ENCODE measurements at regions not wholly inside any gene's neighbourhood (a gene's known extent, or its start where the extent isn't known, plus 50 kb on each side); places are given as distances from the start of the nearest gene placed in this dataset.
"Not testable (repeated sequence)": the region's sequence is repeated elsewhere in the genome, so short reads cannot be mapped to it uniquely, and the experiment has no call there.

GRCh38 chr6:119443993-119444641 lies 94.6 kb upstream of the MAN1A1 start:
- in situ Hi-C loops (cut with HindIII; ENCODE audit: low pct_ligation_motif_present, low pct_unique_long_range_greater_than_20kb, low sequenced_read_pairs), result no loop called here
- no peak for DNase-seq

DNA sequence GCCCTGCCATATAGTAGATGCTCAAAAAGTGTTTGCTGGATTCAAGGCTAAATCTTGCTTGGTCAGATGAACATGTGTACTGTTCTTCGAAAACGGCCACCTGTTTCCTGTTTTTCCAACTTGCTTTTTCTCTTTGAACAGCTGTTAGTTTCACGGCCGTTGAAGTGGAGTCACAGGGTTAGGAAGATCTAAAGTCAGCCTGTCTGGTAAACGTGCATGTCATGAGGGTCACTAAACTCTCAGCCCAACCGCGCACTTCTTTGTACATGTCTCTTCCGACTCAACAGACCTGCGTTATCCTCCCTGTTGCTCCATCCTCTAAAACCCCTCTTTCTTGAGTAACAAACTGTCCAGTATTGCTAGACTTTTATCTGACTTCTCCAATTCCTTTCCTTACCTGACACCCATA lies 93.2 kb upstream of the MAN1A1 start:
- DNase-seq, result no peak
- in situ Hi-C loops (cut with HindIII; ENCODE audit: low pct_ligation_motif_present, low pct_unique_long_range_greater_than_20kb, low sequenced_read_pairs), result no loop called here

DNA sequence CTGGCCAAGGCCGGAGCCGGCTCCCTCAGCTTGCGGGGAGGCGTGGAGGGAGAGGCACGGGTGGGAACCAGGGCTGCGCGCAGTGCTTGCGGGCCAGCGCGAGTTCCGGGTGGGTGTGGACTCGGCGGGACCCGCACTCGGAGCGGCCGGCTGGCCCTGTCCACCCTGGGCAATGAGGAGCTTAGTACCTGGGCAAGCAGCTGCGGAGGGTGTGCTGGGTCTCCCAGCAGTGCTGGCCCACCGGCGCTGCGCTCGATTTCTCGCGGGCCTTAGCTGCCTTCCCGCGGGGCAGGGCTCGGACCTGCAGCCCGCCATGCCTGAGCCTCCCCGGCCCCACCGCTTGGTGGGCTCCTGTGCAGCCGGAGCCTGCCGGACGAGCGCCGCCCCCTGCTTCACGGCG lies 91.4 kb upstream of the MAN1A1 start:
- DNase-seq, result no peak
- in situ Hi-C loops (cut with HindIII; ENCODE audit: low pct_ligation_motif_present, low pct_unique_long_range_greater_than_20kb, low sequenced_read_pairs), result no loop called here

DNA sequence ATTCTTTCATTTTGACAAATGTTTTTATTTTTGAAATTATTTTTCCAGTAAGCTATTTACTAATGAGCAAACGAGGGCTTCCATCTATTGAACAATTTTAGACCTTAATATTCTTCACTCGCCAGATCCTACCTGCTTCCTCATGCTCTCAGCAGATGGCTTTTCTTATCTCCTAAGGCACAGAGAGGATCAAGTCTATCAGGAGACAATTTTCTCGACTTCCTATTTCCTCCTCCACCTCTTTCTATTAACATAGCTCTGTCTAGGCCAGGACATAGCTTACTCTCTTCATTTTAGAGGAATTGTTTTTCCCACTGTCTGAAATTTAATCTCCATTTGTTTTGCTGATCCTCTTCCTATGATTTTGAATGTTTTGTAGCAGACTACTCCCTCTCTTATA lies 87.0 kb upstream of the MAN1A1 start:
- in situ Hi-C loops (cut with HindIII; ENCODE audit: low pct_ligation_motif_present, low pct_unique_long_range_greater_than_20kb, low sequenced_read_pairs), result no loop called here
- no peak for DNase-seq

DNA sequence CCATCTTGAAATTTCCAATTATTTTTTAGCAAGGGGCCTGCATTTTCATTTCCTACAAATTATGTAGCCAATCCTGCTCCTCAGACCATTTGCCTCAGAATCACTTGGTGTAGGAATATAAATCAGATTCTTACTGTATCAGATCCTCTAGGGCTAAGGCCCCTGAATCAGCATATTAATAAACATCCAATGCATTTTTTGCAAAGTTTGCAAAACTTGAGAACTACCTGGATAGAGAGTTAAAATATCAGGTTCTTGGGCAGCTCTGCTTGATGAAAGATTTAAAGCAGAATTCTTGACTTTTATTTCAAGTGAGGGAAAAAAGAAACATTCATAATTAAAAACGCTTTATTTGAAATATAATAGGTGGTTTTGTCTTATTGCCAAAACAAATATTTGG lies 82.2 kb upstream of the MAN1A1 start:
- in situ Hi-C loops (cut with HindIII; ENCODE audit: low pct_ligation_motif_present, low pct_unique_long_range_greater_than_20kb, low sequenced_read_pairs), result no loop called here

DNA sequence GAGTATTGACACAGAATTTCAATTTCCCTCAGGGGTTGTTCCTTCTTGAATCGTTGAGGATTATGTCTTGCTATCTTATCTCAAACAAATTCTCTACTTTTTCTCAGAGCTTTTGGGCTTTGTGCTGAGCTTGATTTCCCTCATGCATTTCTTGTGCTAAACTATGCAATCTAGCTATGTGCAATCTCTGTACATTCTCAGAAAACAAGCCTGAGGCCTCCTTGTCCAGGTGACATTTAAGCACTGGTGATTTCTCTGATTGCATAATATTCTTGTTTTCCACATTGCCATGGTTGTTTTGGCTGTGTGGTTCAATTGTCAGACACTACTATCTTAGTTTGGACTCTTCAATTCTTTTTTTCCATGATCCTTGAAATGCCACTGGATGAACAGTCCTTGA lies 81.2 kb upstream of the MAN1A1 start:
- DNase-seq, result no peak
- in situ Hi-C loops (cut with HindIII; ENCODE audit: low pct_ligation_motif_present, low pct_unique_long_range_greater_than_20kb, low sequenced_read_pairs), result no loop called here

More for the DNA sequence above, 82.2 kb upstream of the MAN1A1 start:
- DNase-seq, result no peak

DNA sequence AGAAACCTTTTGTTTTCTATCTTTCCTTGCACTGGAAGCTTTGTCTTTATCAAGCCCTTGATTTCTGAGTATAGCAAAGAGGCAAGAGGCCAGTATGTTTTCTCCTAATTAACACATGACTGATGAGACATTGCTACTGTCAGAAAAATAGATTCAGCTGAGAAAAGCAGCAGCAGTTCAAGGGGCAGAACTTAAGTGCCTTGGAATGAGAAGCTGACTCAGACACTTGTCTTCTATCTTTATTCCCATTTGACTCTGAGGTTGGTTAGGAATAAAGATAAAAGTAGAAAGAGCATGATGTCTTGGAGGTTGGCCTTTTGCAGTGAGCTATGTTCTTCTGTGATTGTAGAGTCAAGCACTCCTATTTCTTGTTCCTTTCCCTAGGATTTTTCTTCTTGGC lies 79.1 kb upstream of the MAN1A1 start:
- in situ Hi-C loops (cut with HindIII; ENCODE audit: low pct_ligation_motif_present, low pct_unique_long_range_greater_than_20kb, low sequenced_read_pairs), result no loop called here
- DNase-seq, result no peak

- DNase-seq, result no peak
- in situ Hi-C loops (cut with HindIII; ENCODE audit: low pct_ligation_motif_present, low pct_unique_long_range_greater_than_20kb, low sequenced_read_pairs), result no loop called here
Measured at GRCh38 chr6:119426619-119427018, 77.1 kb upstream of the MAN1A1 start.

DNA sequence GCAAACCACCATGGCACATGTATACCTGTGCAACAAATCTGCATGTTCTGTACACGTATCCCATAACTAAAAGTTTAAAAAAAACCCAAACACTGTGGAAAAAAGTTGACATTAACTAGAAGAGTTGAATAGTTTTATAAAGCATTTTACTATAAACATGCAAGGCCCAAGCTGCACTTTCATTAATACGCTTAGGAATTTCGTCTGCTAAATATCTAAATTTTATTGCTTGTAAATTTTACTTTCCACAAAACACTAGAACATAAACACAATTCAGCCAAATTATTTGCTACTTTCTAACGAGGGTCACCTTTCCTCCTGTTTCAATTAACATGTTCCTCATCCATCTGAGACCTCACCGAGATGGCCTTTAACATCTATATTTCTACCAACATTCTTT lies 74.4 kb upstream of the MAN1A1 start:
- in situ Hi-C loops (cut with HindIII; ENCODE audit: low pct_ligation_motif_present, low pct_unique_long_range_greater_than_20kb, low sequenced_read_pairs), result no loop called here

GRCh38 chr6:119418084-119418483 lies 68.5 kb upstream of the MAN1A1 start:
- DNase-seq; in situ Hi-C loops (cut with HindIII; ENCODE audit: low pct_ligation_motif_present, low pct_unique_long_range_greater_than_20kb, low sequenced_read_pairs): not testable (repeated sequence)

More for the DNA sequence above, 74.4 kb upstream of the MAN1A1 start:
- no peak for DNase-seq

DNA sequence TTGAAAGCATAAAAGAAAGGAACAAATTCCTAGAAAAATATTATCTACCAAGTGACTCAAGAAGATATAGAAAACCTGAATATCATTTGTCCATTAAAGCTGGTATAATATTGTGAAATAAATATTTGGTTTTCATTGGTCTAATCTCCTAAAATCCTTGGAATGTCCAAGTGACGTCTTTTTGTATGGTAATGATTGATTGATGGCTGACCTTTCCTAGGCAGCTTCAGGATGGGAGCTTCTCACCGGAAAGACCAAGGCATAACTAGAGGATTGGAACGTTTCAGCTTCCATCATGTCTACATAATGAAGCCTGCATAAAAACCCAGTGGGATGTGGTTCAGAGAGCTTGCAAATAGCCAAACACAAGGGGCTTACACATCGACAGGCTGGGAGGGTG lies 57.6 kb upstream of the MAN1A1 start:
- in situ Hi-C loops (cut with HindIII; ENCODE audit: low pct_ligation_motif_present, low pct_unique_long_range_greater_than_20kb, low sequenced_read_pairs), result no loop called here

GRCh38 chr6:119405114-119405513 lies 55.6 kb upstream of the MAN1A1 start:
- in situ Hi-C loops (cut with HindIII; ENCODE audit: low pct_ligation_motif_present, low pct_unique_long_range_greater_than_20kb, low sequenced_read_pairs), result not testable (repeated sequence)

More for the DNA sequence above, 57.6 kb upstream of the MAN1A1 start:
- DNase-seq, result no peak

More at GRCh38 chr6:119405114-119405513, 55.6 kb upstream of the MAN1A1 start:
- not testable (repeated sequence) for DNase-seq
